K562 (cell line): ENCODE measurements at regions not wholly inside any gene's neighbourhood (a gene's known extent, or its start where the extent isn't known, plus 50 kb on each side); places are given as distances from the start of the nearest gene placed in this dataset.

Source experiments
- ATAC-seq: fragments of 200-7000 bp; cut with Tn5 transposase; 3 replicates; pipeline ENCODE4 v1.9.1; 2020; ENCODE audit warnings: moderate library complexity
- BruUV-seq: library from RNA; stranded (reverse); fragments of 400-500 nt; replicated peaks from 2 replicates; lab custom pipeline; 2021; lab: Mats Ljungman, UMichigan
- CTCF ChIA-PET: fragments of 300-600 bp; formaldehyde crosslinking; extraction: SDS; loops from one replicate; lab custom pipeline; 2021; ENCODE audit warnings: low intra/inter-chr PET ratio; lab: Yijun Ruan, JAX
- POLR2A ChIA-PET: fragments of 300-600, 350-650 bp; sonication (Branson Sonifier 250); formaldehyde crosslinking; extraction: SDS; loops from one replicate; lab custom pipeline; 2021; ENCODE audit warnings: antibody characterized with exemption, inconsistent platforms; lab: Yijun Ruan, JAX
- DNase-seq, 4 experiments: peaks; one replicate each; pipeline versions ENCODE4 v3.0.0 to v3.0.0-alpha.2; 2011 to 2018; ENCODE audit warnings: low spot score in 3 of 4, mixed read lengths in 3 of 4; ENCODE audit errors: extremely low read depth in 1 of 4
- FAIRE-seq: peaks from 2 replicates; lab custom pipeline; 2011; peaks lifted over from hg19 to GRCh38; lab: Jason Lieb, UNC
- H2AFZ ChIP-seq: 2 replicates; pipeline ENCODE4 v1.6.0; 2011; ENCODE audit warnings: low read depth, low read length, control low read depth, inconsistent platforms
- H3K27ac ChIP-seq: fragments of 200-600 bp; 3 replicates; pipeline ENCODE4 v1.8.0; 2011; ENCODE audit warnings: low read depth, mild to moderate bottlenecking, control low read depth, inconsistent platforms, low read length, moderate library complexity, mixed read lengths; ENCODE audit errors: extremely low read depth
- H3K27me3 ChIP-seq, 2 experiments: fragments of 300-600 bp in 1 of 2; 2 replicates in 1 of 2; 3 replicates in 1 of 2; pipeline versions ENCODE4 v1.6.0 to v1.8.0; 2011; ENCODE audit warnings: inconsistent platforms in 2 of 2, low read length in 2 of 2, mild to moderate bottlenecking in 1 of 2, mixed read lengths in 1 of 2, moderate library complexity in 1 of 2; ENCODE audit not compliant: control insufficient read depth in 2 of 2, insufficient read depth in 2 of 2
- H3K36me3 ChIP-seq: fragments of 300-600 bp; 3 replicates; pipeline ENCODE4 v1.8.0; 2011; ENCODE audit warnings: mild to moderate bottlenecking, low read length, inconsistent platforms; ENCODE audit not compliant: control insufficient read depth, insufficient read depth
- H3K4me1 ChIP-seq, 2 experiments: fragments of 200-600 bp in 1 of 2; replicated peaks in 1 of 2; 2 replicates in 1 of 2; 3 replicates in 1 of 2; pipeline versions ENCODE4 v1.5.1 to v1.8.0; 2011; ENCODE audit warnings: inconsistent platforms in 2 of 2, low read length in 2 of 2, mild to moderate bottlenecking in 1 of 2, mixed read lengths in 1 of 2, moderate library complexity in 1 of 2; ENCODE audit not compliant: control insufficient read depth in 2 of 2, insufficient read depth in 2 of 2
- H3K4me2 ChIP-seq: 2 replicates; pipeline ENCODE4 v1.6.1; 2011; ENCODE audit warnings: low read length, control low read depth, inconsistent platforms, mixed read lengths; ENCODE audit not compliant: insufficient read depth
- H3K4me3 ChIP-seq: fragments of 200-600 bp; sonication (generic), shearing (Covaris generic); 2 replicates; pipeline ENCODE4 v1.5.1; 2016; ENCODE audit warnings: control low read depth, inconsistent platforms
- H3K79me2 ChIP-seq: fragments of 200-600 bp; 3 replicates; pipeline ENCODE4 v1.8.0; 2011; ENCODE audit warnings: low read length, inconsistent platforms; ENCODE audit not compliant: control insufficient read depth, insufficient read depth
- H3K9ac ChIP-seq, 2 experiments: 2 replicates each; pipeline versions ENCODE4 v1.6.0 to v1.6.1; 2011; ENCODE audit warnings: low read depth in 2 of 2, low read length in 2 of 2, control low read depth in 1 of 2, inconsistent platforms in 1 of 2, mild to moderate bottlenecking in 1 of 2, mixed read lengths in 1 of 2; ENCODE audit not compliant: insufficient read depth in 1 of 2
- H3K9me1 ChIP-seq: one replicate; pipeline ENCODE4 v1.6.0; 2011; ENCODE audit warnings: inconsistent platforms, mild to moderate bottlenecking, low read length, moderate library complexity; ENCODE audit not compliant: control insufficient read depth, insufficient read depth
- H3K9me3 ChIP-seq: replicated peaks from 2 replicates; pipeline ENCODE4 v1.5.1; 2011; ENCODE audit warnings: low read depth, low read length, inconsistent platforms; ENCODE audit not compliant: control insufficient read depth, insufficient read depth
- H4K20me1 ChIP-seq: replicated peaks from 2 replicates; pipeline ENCODE4 v1.6.1; 2011; ENCODE audit warnings: low read length, inconsistent platforms, mixed read lengths; ENCODE audit not compliant: control insufficient read depth, insufficient read depth
- CTCF ChIP-seq, 3 experiments: IDR thresholded peaks in 2 of 3; conservative IDR thresholded peaks in 1 of 3; 2 replicates each; pipeline ENCODE4 v1.5.1; 2011 to 2012; ENCODE audit warnings: low read length in 3 of 3, mild to moderate bottlenecking in 3 of 3, control low read depth in 2 of 3, improper control_type of control experiment in 1 of 3, inconsistent platforms in 1 of 3, low read depth in 1 of 3, mixed read lengths in 1 of 3, moderate library complexity in 1 of 3; ENCODE audit not compliant: insufficient read depth in 2 of 3
- DEAF1 ChIP-seq: fragments of 450-650 bp; formaldehyde crosslinking; IDR thresholded peaks from 2 replicates; pipeline ENCODE4 v1.4.0; 2020; ENCODE audit warnings: mild to moderate bottlenecking, moderate library complexity
- EP400 ChIP-seq: fragments of 450-650 bp; IDR thresholded peaks from 2 replicates; pipeline ENCODE4 v1.6.1; 2017; ENCODE audit warnings: antibody characterized with exemption, mild to moderate bottlenecking, moderate library complexity
- HLTF ChIP-seq: fragments of 450-650 bp; IDR thresholded peaks from 2 replicates; pipeline ENCODE4 v1.6.1; 2016
- RAD21 ChIP-seq, 2 experiments: fragments of 250-450 bp in 1 of 2; fragments of 450-650 bp in 1 of 2; sonication (Bioruptor Pico) in 1 of 2; formaldehyde crosslinking in 1 of 2; IDR thresholded peaks in 1 of 2; conservative IDR thresholded peaks in 1 of 2; 2 replicates each; pipeline versions ENCODE4 v1.4.0 to v1.8.0; 2020 to 2022; ENCODE audit warnings: mild to moderate bottlenecking in 2 of 2, moderate library complexity in 1 of 2
- RAD51 ChIP-seq: fragments of 450-650 bp; IDR thresholded peaks from 2 replicates; pipeline ENCODE4 v1.7.1; 2016; ENCODE audit warnings: low read depth, mild to moderate bottlenecking, borderline replicate concordance
- REST ChIP-seq, 2 experiments: fragments of 450-650 bp; formaldehyde crosslinking in 1 of 2; IDR thresholded peaks; 2 replicates each; pipeline versions ENCODE4 v1.4.0 to v1.6.1; 2014 to 2020; ENCODE audit warnings: mild to moderate bottlenecking in 2 of 2, borderline replicate concordance in 1 of 2, low read depth in 1 of 2
- RFX1 ChIP-seq: fragments of 450-650 bp; IDR thresholded peaks from 2 replicates; pipeline ENCODE4 v1.6.1; 2016; ENCODE audit warnings: mild to moderate bottlenecking, moderate library complexity
- RNF2 ChIP-seq: sonication (generic); IDR thresholded peaks from 2 replicates; pipeline ENCODE4 v1.6.1; 2016
- WGBS: fragments of 100-300 bp; shearing (Covaris generic); methylation state at CpG from one replicate; pipeline ENCODE4 v1.1.6; 2016; ENCODE audit warnings: low coverage, mixed read lengths; ENCODE audit not compliant: insufficient coverage; ENCODE audit errors: missing lambda C conversion rate; 5-methylcytosine and 5-hydroxymethylcytosine counted together
- in situ Hi-C: fragments of 300-500 bp; cut with MboI; formaldehyde crosslinking; loops from 4 replicates; pipeline ENCODE4 v1.15.0; 2018; ENCODE audit warnings: inconsistent platforms, mixed read lengths
- intact Hi-C: fragments of 100-400 bp; cut with micrococcal nuclease; formaldehyde crosslinking; loops from 2 replicates; pipeline ENCODE4 v1.14.2; 2022

- Histone ChIP-seq H3K4me3 (no peak overlapping the region), H3K27me3 (peaks cover 0 to 2% of the 10 kb centered on the region in 2 experiments; a peak in 1 of 5 replicates), H3K9me1 (no peaks in the 10 kb centered on the region), H4K20me1 (no peaks in the 10 kb centered on the region), H3K36me3 (no peaks in the 10 kb centered on the region), H3K4me1 (no peaks in the 10 kb centered on the region), H3K9me3 (no peaks in the 10 kb centered on the region), H3K27ac (no peak overlapping the region), H2AFZ (no peak overlapping the region), H3K79me2 (no peaks in the 10 kb centered on the region), H3K9ac (no peak overlapping the region), H3K4me2 (no peak overlapping the region)
- ChIA-PET CTCF (interaction anchor here (0.6 kb wide), 1 partner anchor 8 kb away, joined by 3 read pairs; no protein-coding TSS in a partner anchor), POLR2A (no interaction called here)
- TF ChIP-seq HLTF (no peak), CTCF (IDR thresholded peaks at IDR 0.05 in 2 of 3, conservative IDR thresholded peaks at IDR 0.05 in 1 of 3; ENCODE audit: insufficient read depth in 2 of 3, low read depth in 1 of 3, low read length in 3 of 3) (peak in 2 of 3 experiments; percentile 15 to 33; a peak in 2 of 6 replicates), EP400 (no peak), RAD51 (no peak), RFX1 (peak; percentile 34), RNF2 (no peak), DEAF1 (0 out of 2 replicates have a peak, but pooled peaks have one; percentile 20), REST (IDR thresholded peaks at IDR 0.05; ENCODE audit: borderline replicate concordance) (peak; percentile 48; the same call in 1 of the 2 replicates), REST (CRISPR knock-in tag; IDR thresholded peaks at IDR 0.05; ENCODE audit: low read depth) (no peak), RAD21 (CRISPR knock-in tag; conservative IDR thresholded peaks at IDR 0.05 in 1 of 2, IDR thresholded peaks at IDR 0.05 in 1 of 2) (peak; percentile 34 to 53)
- ATAC-seq (no peak), FAIRE-seq (no peak), DNase-seq (no peak)
- 2% methylated on average over 9 of the region's 9 CpGs for WGBS
- in situ Hi-C loops = loop anchor here (10.0 kb wide), 1 partner anchor 216 kb away; no protein-coding TSS in a partner anchor
- BruUV-seq = no TSS peak
- intact Hi-C loops = loop anchor here (5.0 to 10.0 kb wide), 3 partner anchors 53 to 936 kb away; no protein-coding TSS in a partner anchor
Measured at GRCh38 chr3:71879089-71879488, 94.1 kb upstream of the PROK2 start.
